Gastrocnemius medialis (tissue), 4 donors: ENCODE measurements at regions not wholly inside any gene's neighbourhood (a gene's known extent, or its start where the extent isn't known, plus 50 kb on each side); places are given as distances from the start of the nearest gene placed in this dataset.

Source experiments
- ATAC-seq, 2 donors: fragments of 150-250 bp; one replicate each; pipeline ENCODE4 v1.9.1; 2016
- DNase-seq, 2 donors: peaks; one replicate each; pipeline ENCODE4 v3.0.0-alpha.2; 2019
- H3K27ac ChIP-seq, 4 donors: fragments of 200-600 bp; sonication (generic); 1 replicate in 1 of 4; 2 replicates in 3 of 4; pipeline ENCODE4 v1.5.1; 2016 to 2018; ENCODE audit warnings: mild to moderate bottlenecking in 2 of 4, moderate library complexity in 1 of 4
- H3K27me3 ChIP-seq, 3 donors: fragments of 200-600 bp; sonication (generic) in 2 of 3; 1 replicate in 1 of 3; 2 replicates in 2 of 3; pipeline versions ENCODE4 v1.5.1 to v1.6.0; 2016 to 2019; ENCODE audit warnings: mild to moderate bottlenecking in 1 of 3, moderate library complexity in 1 of 3
- H3K36me3 ChIP-seq, 2 donors: fragments of 200-600 bp; sonication (generic) in 1 of 2; one replicate each; pipeline ENCODE4 v1.5.1; 2017 to 2018
- H3K4me1 ChIP-seq, 2 donors: fragments of 200-600 bp; sonication (generic) in 1 of 2; one replicate each; pipeline ENCODE4 v1.5.1; 2016 to 2017; ENCODE audit warnings: mild to moderate bottlenecking in 2 of 2
- H3K4me3 ChIP-seq, 4 donors: fragments of 200-600 bp; sonication (generic) in 3 of 4; 1 replicate in 1 of 4; 2 replicates in 3 of 4; pipeline ENCODE4 v1.5.1; 2016 to 2019; ENCODE audit warnings: mild to moderate bottlenecking in 2 of 4
- H3K9me3 ChIP-seq, 3 donors: fragments of 200-600 bp; sonication (generic) in 2 of 3; 1 replicate in 1 of 3; 2 replicates in 2 of 3; pipeline ENCODE4 v1.5.1; 2016 to 2019
- CTCF ChIP-seq, 5 experiments: fragments of 450-650 bp in 3 of 5; fragments of 200-600 bp in 2 of 5; sonication (generic) in 2 of 5; IDR thresholded peaks in 4 of 5; conservative IDR thresholded peaks in 1 of 5; 1 replicate in 4 of 5; 2 replicates in 1 of 5; pipeline ENCODE4 v1.5.1; 2016 to 2019; ENCODE audit warnings: antibody characterized with exemption in 5 of 5, mild to moderate bottlenecking in 3 of 5, moderate library complexity in 3 of 5
- POLR2A ChIP-seq, 2 donors: fragments of 450-650 bp; IDR thresholded peaks; one replicate each; pipeline ENCODE4 v1.6.1; 2017; ENCODE audit warnings: antibody characterized with exemption in 2 of 2, mild to moderate bottlenecking in 2 of 2, moderate library complexity in 2 of 2
- in situ Hi-C, 4 donors: fragments of 200-750 bp; cut with MboI; loops; one replicate each; pipeline versions ENCODE4 v1.15.0 to v1.8.0; 2017; ENCODE audit warnings: low sequenced_read_pairs in 4 of 4
- intact Hi-C: fragments of 100-400 bp; cut with DNase I; formaldehyde crosslinking; loops from one replicate; pipeline ENCODE4 v1.15.1; 2023; ENCODE audit warnings: low total_unique reads

GRCh38 chr13:89270736-89271135, 1599.6 kb downstream of the SLITRK5 start:
- Histone ChIP-seq H3K27ac (no peak overlapping the region), H3K4me3 (no peak overlapping the region), H3K9me3 (no peaks in the 10 kb centered on the region), H3K4me1 (no peaks in the 10 kb centered on the region), H3K27me3 (no peaks in the 10 kb centered on the region), H3K36me3 (no peaks in the 10 kb centered on the region)
- TF ChIP-seq POLR2A (IDR thresholded peaks at IDR 0.05) (no peak), CTCF (IDR thresholded peaks at IDR 0.05 in 4 of 5, conservative IDR thresholded peaks at IDR 0.05 in 1 of 5) (no peak)
- DNase-seq, result no peak
- intact Hi-C loops, result no loop called here
- in situ Hi-C loops, result no loop called here
- ATAC-seq, result no peak

GRCh38 chr13:89279374-89279773, 1608.2 kb downstream of the SLITRK5 start:
- in situ Hi-C loops, result no loop called here
- no peak for ATAC-seq
- H3K27ac ChIP-seq, result no peak overlapping the region
- H3K27me3 ChIP-seq, result no peaks in the 10 kb centered on the region
- H3K9me3 ChIP-seq, result no peaks in the 10 kb centered on the region
- intact Hi-C loops, result no loop called here
- TF ChIP-seq POLR2A (IDR thresholded peaks at IDR 0.05), result no peak
- no peak for TF ChIP-seq CTCF (IDR thresholded peaks at IDR 0.05 in 4 of 5, conservative IDR thresholded peaks at IDR 0.05 in 1 of 5)
- DNase-seq, result no peak
- no peaks in the 10 kb centered on the region for H3K36me3 ChIP-seq
- H3K4me3 ChIP-seq, result no peak overlapping the region
- no peaks in the 10 kb centered on the region for H3K4me1 ChIP-seq

- intact Hi-C loops, result no loop called here
- DNase-seq (no peak), ATAC-seq (no peak)
- in situ Hi-C loops, result no loop called here
- H3K4me3 ChIP-seq, result no peak overlapping the region
- H3K9me3 ChIP-seq, result no peaks in the 10 kb centered on the region
- H3K36me3 ChIP-seq, result no peaks in the 10 kb centered on the region
- no peak overlapping the region for H3K27ac ChIP-seq
- H3K4me1 ChIP-seq, result no peaks in the 10 kb centered on the region
- TF ChIP-seq CTCF (IDR thresholded peaks at IDR 0.05 in 4 of 5, conservative IDR thresholded peaks at IDR 0.05 in 1 of 5) (no peak), POLR2A (IDR thresholded peaks at IDR 0.05) (no peak)
- no peaks in the 10 kb centered on the region for H3K27me3 ChIP-seq
Observed at GRCh38 chr13:89281331-89281730, 1610.2 kb downstream of the SLITRK5 start.

DNA sequence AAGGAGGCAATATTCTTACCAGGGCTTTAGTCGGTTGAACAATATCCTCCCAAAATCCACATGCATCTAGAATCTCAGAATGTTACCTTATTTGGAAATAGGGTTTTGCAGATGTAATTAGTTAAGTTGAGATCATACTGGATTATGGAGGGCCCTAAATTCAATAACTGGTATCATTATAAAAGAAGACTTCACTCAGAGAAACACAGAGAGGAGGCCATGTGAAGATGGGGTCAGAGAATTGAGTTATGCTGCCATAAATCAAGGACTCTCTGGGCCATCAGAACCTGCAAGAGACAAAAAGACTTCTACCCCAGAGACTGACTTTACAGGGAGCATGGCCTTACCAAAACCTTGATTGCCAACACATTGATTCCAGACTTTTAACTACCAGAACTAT, 1611.1 kb downstream of the SLITRK5 start:
- no peak for DNase-seq
- no peaks in the 10 kb centered on the region for H3K4me1 ChIP-seq
- TF ChIP-seq POLR2A (IDR thresholded peaks at IDR 0.05) (no peak), CTCF (IDR thresholded peaks at IDR 0.05 in 4 of 5, conservative IDR thresholded peaks at IDR 0.05 in 1 of 5) (no peak)
- in situ Hi-C loops (no loop called here), intact Hi-C loops (no loop called here)
- no peak for ATAC-seq
- H3K36me3 ChIP-seq, result no peaks in the 10 kb centered on the region
- H3K27me3 ChIP-seq, result no peaks in the 10 kb centered on the region
- no peak overlapping the region for H3K4me3 ChIP-seq
- H3K9me3 ChIP-seq, result no peaks in the 10 kb centered on the region
- no peak overlapping the region for H3K27ac ChIP-seq

DNA sequence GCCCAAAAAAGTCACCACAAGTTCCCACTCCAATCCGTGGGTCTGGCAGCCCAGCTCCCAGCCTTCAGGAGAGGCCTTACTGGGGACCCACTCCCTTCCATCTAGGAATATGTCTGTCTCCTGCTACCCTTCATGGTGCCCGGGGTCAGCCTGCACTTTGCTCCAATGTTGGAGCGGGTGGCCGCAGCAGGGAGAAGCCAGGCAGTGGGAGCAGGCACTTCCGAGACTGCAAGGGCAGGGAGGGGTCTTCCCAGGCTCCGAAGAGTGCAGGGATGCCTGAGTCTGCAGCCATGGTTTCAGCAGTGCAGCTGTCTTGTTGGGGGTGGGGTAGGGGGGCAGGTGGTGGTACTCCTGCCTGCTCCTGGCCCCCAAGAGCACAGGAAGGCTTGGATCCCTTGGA, 1616.2 kb downstream of the SLITRK5 start:
- TF ChIP-seq POLR2A (IDR thresholded peaks at IDR 0.05) (no peak), CTCF (IDR thresholded peaks at IDR 0.05 in 4 of 5, conservative IDR thresholded peaks at IDR 0.05 in 1 of 5) (no peak)
- H3K27ac ChIP-seq, result no peak overlapping the region
- no peaks in the 10 kb centered on the region for H3K4me1 ChIP-seq
- ATAC-seq (no peak), DNase-seq (no peak)
- intact Hi-C loops (no loop called here), in situ Hi-C loops (no loop called here)
- H3K36me3 ChIP-seq, result no peaks in the 10 kb centered on the region
- no peaks in the 10 kb centered on the region for H3K27me3 ChIP-seq
- H3K4me3 ChIP-seq, result no peak overlapping the region
- no peaks in the 10 kb centered on the region for H3K9me3 ChIP-seq
